ENCODE measurements at regions not wholly inside any gene's neighbourhood (a gene's known extent, or its start where the extent isn't known, plus 50 kb on each side); places are given as distances from the start of the nearest gene placed in this dataset.

DNA sequence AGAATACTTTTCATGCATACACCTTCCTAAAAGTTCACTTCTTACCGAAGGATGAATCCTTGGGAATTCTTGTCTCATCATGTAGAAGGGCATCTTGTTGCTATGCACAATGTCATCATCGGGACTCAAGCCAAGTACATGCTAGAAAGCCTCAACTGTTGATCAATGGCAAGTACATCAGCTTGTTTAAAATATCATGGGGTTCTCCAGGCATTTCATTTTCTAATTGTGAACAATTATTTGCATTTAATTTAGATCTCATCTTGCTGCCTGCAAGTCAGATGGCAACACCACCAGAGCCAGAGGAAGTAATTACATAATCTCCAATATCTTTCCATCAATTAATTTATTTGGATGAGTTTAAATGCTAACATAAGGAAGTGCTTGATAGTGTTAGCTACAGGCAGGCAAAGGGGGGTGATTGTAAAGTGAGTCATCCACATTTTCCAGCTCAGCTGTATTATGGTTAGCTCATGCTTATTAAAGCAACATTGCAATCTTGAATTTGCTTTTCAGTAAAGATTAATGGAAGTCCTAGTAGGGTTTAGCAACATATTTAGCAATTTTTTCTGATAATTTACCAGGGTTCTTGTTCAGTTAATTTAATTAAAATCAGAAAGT, 356.5 kb downstream of the CBLL2 start:
- Histone ChIP-seq H3K4me2 (ENCODE audit: control insufficient read depth, insufficient read depth) (no peak overlapping the region), H3K36me3 (ENCODE audit: control insufficient read depth in 2 of 2, insufficient read depth in 2 of 2, low read length in 1 of 2) (no peaks in the 10 kb centered on the region), H3K9ac (ENCODE audit: control insufficient read depth, insufficient read depth, low read length) (no peak overlapping the region), H3K9me3 (replicated peaks; ENCODE audit: control insufficient read depth, insufficient read depth, low read length) (no peaks in the 10 kb centered on the region), H2AFZ (ENCODE audit: control insufficient read depth, low read depth, low read length) (no peak overlapping the region), H4K20me1 (ENCODE audit: control insufficient read depth, insufficient read depth) (no peaks in the 10 kb centered on the region), H3K4me3 (no peak overlapping the region), H3K27me3 (replicated peaks in 1 of 2; ENCODE audit: control insufficient read depth in 2 of 2, insufficient read depth in 2 of 2, low read length in 1 of 2) (no peaks in the 10 kb centered on the region), H3K4me1 (ENCODE audit: control insufficient read depth, insufficient read depth, low read length) (no peaks in the 10 kb centered on the region), H3K27ac (ENCODE audit: control insufficient read depth, insufficient read depth) (no peak overlapping the region), H3K79me2 (ENCODE audit: control insufficient read depth, insufficient read depth, low read length) (no peaks in the 10 kb centered on the region)
- SMC1A ChIA-PET (ENCODE audit: uncharacterized antibody, unreplicated experiment): interaction anchor here (0.7 kb wide), 1 partner anchor 12 kb away, joined by 3 read pairs; no protein-coding TSS in a partner anchor
- intact Hi-C loops (cut with micrococcal nuclease; ENCODE audit: unreplicated experiment): no loop called here
- 2% methylated on average over 2 of the region's 2 CpGs for WGBS (ENCODE audit: insufficient coverage, insufficient replicate concordance, low lambda C conversion rate, missing lambda C conversion rate)
- RAD21 ChIA-PET (ENCODE audit: unreplicated experiment): no interaction called here
- POLR2A ChIA-PET: no interaction called here
- FAIRE-seq (no peak), ATAC-seq (no peak), DNase-seq (ENCODE audit: low read depth, low spot score) (no peak)
- in situ Hi-C loops (cut with MboI): no loop called here
- no TSS peak for BruUV-seq (replicated peaks)
- CTCF ChIA-PET: no interaction called here
- TF ChIP-seq, protein P1, sequence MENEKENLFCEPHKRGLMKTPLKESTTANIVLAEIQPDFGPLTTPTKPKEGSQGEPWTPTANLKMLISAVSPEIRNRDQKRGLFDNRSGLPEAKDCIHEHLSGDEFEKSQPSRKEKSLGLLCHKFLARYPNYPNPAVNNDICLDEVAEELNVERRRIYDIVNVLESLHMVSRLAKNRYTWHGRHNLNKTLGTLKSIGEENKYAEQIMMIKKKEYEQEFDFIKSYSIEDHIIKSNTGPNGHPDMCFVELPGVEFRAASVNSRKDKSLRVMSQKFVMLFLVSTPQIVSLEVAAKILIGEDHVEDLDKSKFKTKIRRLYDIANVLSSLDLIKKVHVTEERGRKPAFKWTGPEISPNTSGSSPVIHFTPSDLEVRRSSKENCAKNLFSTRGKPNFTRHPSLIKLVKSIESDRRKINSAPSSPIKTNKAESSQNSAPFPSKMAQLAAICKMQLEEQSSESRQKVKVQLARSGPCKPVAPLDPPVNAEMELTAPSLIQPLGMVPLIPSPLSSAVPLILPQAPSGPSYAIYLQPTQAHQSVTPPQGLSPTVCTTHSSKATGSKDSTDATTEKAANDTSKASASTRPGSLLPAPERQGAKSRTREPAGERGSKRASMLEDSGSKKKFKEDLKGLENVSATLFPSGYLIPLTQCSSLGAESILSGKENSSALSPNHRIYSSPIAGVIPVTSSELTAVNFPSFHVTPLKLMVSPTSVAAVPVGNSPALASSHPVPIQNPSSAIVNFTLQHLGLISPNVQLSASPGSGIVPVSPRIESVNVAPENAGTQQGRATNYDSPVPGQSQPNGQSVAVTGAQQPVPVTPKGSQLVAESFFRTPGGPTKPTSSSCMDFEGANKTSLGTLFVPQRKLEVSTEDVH (IDR thresholded peaks at IDR 0.05; ENCODE audit: low read depth, partially characterized antibody): no peak
- no peak for TF ChIP-seq RAD51 (IDR thresholded peaks at IDR 0.05)
- TF ChIP-seq EGR1 (IDR thresholded peaks at IDR 0.05; ENCODE audit: borderline replicate concordance in 1 of 2, low read depth in 2 of 2, low read length in 2 of 2): no peak
- no peak for TF ChIP-seq IKZF1 (conservative IDR thresholded peaks at IDR 0.05)
- TF ChIP-seq HDGF (IDR thresholded peaks at IDR 0.05): no peak
- no peak for TF ChIP-seq RFX5 (IDR thresholded peaks at IDR 0.05; ENCODE audit: low read depth, low read length)
- TF ChIP-seq CBX3 (IDR thresholded peaks at IDR 0.05; ENCODE audit: borderline replicate concordance, low read depth): no peak
- TF ChIP-seq NFYA (IDR thresholded peaks at IDR 0.05; ENCODE audit: borderline replicate concordance, low read depth, low read length): no peak
- no peak for TF ChIP-seq REST (IDR thresholded peaks at IDR 0.05; ENCODE audit: low read depth, low read length)
